GM23338 (cell line): ENCODE measurements at regions not wholly inside any gene's neighbourhood (a gene's known extent, or its start where the extent isn't known, plus 50 kb on each side); places are given as distances from the start of the nearest gene placed in this dataset.

ENCODE experiments used
- CREB1 ChIP-seq: fragments of 250-450 bp; sonication (Bioruptor Pico); IDR thresholded peaks from 2 replicates; pipeline ENCODE4 v1.5.0; 2020; ENCODE audit warnings: low read depth, mild to moderate bottlenecking, moderate library complexity
- EZH2 ChIP-seq: fragments of 200-600 bp; sonication (generic); IDR thresholded peaks from one replicate; pipeline ENCODE4 v1.8.0; 2017; ENCODE audit warnings: antibody characterized with exemption, mild to moderate bottlenecking, low read depth; ENCODE audit not compliant: unreplicated experiment
- EZH2phosphoT487 ChIP-seq: fragments of 200-600 bp; sonication (generic); IDR thresholded peaks from one replicate; pipeline ENCODE4 v1.8.1; 2018; ENCODE audit warnings: antibody characterized with exemption; ENCODE audit not compliant: unreplicated experiment
- JUNB ChIP-seq: IDR thresholded peaks from one replicate; pipeline ENCODE4 v1.6.1; 2016; ENCODE audit warnings: antibody characterized with exemption; ENCODE audit not compliant: unreplicated experiment
- NANOG ChIP-seq: IDR thresholded peaks from 2 replicates; pipeline ENCODE4 v1.6.1; 2016; ENCODE audit warnings: antibody characterized with exemption, borderline replicate concordance
- POLR2AphosphoS5 ChIP-seq: IDR thresholded peaks from 2 replicates; pipeline ENCODE4 v1.6.1; 2016; ENCODE audit warnings: antibody characterized with exemption, low read depth
- STAT1 ChIP-seq: IDR thresholded peaks from one replicate; pipeline ENCODE4 v1.6.1; 2016; ENCODE audit warnings: antibody characterized with exemption; ENCODE audit not compliant: unreplicated experiment
- ZNF114 ChIP-seq: fragments of 250-450 bp; sonication (Bioruptor Pico); IDR thresholded peaks from 2 replicates; pipeline ENCODE4 v1.5.0; 2020; ENCODE audit warnings: mild to moderate bottlenecking, moderate library complexity
- ZNF331 ChIP-seq: fragments of 250-450 bp; sonication (Bioruptor Pico); IDR thresholded peaks from 2 replicates; pipeline ENCODE4 v1.5.0; 2020; ENCODE audit warnings: low read depth, mild to moderate bottlenecking, moderate library complexity
- TF ChIP-seq, protein P1 (sequence below), 2 experiments: fragments of 200-600 bp in 1 of 2; sonication (generic) in 1 of 2; conservative IDR thresholded peaks; 2 replicates each; pipeline versions ENCODE4 v1.5.1 to v1.6.1; 2016 to 2017; ENCODE audit warnings: antibody characterized with exemption in 2 of 2, low read depth in 2 of 2, mild to moderate bottlenecking in 2 of 2, moderate library complexity in 1 of 2
- TF ChIP-seq, protein P2 (sequence below): IDR thresholded peaks from one replicate; pipeline ENCODE4 v1.6.1; 2018; ENCODE audit warnings: antibody characterized with exemption; ENCODE audit not compliant: unreplicated experiment
- TF ChIP-seq, protein P3 (sequence below): IDR thresholded peaks from 2 replicates; pipeline ENCODE4 v1.6.1; 2016; ENCODE audit warnings: antibody characterized with exemption
- TF ChIP-seq, protein P4 (sequence below): fragments of 250-450 bp; sonication (Bioruptor Pico); IDR thresholded peaks from 2 replicates; pipeline ENCODE4 v1.5.0; 2020; ENCODE audit warnings: mild to moderate bottlenecking, moderate library complexity

DNA sequence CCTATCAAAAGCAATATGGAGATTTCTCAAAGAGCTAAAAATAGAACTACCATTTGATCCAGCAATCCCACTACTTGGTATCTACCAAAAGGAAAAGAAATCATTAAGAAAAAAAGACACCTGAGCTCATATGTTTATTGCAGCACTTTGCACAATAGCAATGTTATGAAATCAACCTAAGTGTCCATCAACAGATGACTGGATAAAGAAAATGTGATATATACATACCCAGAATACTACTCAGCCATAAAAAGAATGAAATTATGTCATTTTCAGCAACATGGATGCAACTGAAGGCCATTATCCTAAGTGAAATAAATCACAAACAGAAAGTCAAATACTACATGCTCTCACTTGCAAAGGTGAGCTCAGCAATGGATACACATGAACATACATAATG lies 1565.5 kb upstream of the RAG2 start:
- TF ChIP-seq, protein P1, sequence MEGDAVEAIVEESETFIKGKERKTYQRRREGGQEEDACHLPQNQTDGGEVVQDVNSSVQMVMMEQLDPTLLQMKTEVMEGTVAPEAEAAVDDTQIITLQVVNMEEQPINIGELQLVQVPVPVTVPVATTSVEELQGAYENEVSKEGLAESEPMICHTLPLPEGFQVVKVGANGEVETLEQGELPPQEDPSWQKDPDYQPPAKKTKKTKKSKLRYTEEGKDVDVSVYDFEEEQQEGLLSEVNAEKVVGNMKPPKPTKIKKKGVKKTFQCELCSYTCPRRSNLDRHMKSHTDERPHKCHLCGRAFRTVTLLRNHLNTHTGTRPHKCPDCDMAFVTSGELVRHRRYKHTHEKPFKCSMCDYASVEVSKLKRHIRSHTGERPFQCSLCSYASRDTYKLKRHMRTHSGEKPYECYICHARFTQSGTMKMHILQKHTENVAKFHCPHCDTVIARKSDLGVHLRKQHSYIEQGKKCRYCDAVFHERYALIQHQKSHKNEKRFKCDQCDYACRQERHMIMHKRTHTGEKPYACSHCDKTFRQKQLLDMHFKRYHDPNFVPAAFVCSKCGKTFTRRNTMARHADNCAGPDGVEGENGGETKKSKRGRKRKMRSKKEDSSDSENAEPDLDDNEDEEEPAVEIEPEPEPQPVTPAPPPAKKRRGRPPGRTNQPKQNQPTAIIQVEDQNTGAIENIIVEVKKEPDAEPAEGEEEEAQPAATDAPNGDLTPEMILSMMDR (conservative IDR thresholded peaks at IDR 0.05; ENCODE audit: low read depth in 2 of 2), result no peak
- TF ChIP-seq POLR2AphosphoS5 (no peak), EZH2 (no peak), NANOG (no peak), EZH2phosphoT487 (no peak), CREB1 (no peak), JUNB (no peak), ZNF331 (CRISPR knock-in tag) (no peak), ZNF114 (CRISPR knock-in tag) (no peak), STAT1 (no peak)
- TF ChIP-seq, protein P2, sequence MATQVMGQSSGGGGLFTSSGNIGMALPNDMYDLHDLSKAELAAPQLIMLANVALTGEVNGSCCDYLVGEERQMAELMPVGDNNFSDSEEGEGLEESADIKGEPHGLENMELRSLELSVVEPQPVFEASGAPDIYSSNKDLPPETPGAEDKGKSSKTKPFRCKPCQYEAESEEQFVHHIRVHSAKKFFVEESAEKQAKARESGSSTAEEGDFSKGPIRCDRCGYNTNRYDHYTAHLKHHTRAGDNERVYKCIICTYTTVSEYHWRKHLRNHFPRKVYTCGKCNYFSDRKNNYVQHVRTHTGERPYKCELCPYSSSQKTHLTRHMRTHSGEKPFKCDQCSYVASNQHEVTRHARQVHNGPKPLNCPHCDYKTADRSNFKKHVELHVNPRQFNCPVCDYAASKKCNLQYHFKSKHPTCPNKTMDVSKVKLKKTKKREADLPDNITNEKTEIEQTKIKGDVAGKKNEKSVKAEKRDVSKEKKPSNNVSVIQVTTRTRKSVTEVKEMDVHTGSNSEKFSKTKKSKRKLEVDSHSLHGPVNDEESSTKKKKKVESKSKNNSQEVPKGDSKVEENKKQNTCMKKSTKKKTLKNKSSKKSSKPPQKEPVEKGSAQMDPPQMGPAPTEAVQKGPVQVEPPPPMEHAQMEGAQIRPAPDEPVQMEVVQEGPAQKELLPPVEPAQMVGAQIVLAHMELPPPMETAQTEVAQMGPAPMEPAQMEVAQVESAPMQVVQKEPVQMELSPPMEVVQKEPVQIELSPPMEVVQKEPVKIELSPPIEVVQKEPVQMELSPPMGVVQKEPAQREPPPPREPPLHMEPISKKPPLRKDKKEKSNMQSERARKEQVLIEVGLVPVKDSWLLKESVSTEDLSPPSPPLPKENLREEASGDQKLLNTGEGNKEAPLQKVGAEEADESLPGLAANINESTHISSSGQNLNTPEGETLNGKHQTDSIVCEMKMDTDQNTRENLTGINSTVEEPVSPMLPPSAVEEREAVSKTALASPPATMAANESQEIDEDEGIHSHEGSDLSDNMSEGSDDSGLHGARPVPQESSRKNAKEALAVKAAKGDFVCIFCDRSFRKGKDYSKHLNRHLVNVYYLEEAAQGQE, result no peak
- TF ChIP-seq, protein P3, sequence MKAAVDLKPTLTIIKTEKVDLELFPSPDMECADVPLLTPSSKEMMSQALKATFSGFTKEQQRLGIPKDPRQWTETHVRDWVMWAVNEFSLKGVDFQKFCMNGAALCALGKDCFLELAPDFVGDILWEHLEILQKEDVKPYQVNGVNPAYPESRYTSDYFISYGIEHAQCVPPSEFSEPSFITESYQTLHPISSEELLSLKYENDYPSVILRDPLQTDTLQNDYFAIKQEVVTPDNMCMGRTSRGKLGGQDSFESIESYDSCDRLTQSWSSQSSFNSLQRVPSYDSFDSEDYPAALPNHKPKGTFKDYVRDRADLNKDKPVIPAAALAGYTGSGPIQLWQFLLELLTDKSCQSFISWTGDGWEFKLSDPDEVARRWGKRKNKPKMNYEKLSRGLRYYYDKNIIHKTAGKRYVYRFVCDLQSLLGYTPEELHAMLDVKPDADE, result no peak
- TF ChIP-seq, protein P4, sequence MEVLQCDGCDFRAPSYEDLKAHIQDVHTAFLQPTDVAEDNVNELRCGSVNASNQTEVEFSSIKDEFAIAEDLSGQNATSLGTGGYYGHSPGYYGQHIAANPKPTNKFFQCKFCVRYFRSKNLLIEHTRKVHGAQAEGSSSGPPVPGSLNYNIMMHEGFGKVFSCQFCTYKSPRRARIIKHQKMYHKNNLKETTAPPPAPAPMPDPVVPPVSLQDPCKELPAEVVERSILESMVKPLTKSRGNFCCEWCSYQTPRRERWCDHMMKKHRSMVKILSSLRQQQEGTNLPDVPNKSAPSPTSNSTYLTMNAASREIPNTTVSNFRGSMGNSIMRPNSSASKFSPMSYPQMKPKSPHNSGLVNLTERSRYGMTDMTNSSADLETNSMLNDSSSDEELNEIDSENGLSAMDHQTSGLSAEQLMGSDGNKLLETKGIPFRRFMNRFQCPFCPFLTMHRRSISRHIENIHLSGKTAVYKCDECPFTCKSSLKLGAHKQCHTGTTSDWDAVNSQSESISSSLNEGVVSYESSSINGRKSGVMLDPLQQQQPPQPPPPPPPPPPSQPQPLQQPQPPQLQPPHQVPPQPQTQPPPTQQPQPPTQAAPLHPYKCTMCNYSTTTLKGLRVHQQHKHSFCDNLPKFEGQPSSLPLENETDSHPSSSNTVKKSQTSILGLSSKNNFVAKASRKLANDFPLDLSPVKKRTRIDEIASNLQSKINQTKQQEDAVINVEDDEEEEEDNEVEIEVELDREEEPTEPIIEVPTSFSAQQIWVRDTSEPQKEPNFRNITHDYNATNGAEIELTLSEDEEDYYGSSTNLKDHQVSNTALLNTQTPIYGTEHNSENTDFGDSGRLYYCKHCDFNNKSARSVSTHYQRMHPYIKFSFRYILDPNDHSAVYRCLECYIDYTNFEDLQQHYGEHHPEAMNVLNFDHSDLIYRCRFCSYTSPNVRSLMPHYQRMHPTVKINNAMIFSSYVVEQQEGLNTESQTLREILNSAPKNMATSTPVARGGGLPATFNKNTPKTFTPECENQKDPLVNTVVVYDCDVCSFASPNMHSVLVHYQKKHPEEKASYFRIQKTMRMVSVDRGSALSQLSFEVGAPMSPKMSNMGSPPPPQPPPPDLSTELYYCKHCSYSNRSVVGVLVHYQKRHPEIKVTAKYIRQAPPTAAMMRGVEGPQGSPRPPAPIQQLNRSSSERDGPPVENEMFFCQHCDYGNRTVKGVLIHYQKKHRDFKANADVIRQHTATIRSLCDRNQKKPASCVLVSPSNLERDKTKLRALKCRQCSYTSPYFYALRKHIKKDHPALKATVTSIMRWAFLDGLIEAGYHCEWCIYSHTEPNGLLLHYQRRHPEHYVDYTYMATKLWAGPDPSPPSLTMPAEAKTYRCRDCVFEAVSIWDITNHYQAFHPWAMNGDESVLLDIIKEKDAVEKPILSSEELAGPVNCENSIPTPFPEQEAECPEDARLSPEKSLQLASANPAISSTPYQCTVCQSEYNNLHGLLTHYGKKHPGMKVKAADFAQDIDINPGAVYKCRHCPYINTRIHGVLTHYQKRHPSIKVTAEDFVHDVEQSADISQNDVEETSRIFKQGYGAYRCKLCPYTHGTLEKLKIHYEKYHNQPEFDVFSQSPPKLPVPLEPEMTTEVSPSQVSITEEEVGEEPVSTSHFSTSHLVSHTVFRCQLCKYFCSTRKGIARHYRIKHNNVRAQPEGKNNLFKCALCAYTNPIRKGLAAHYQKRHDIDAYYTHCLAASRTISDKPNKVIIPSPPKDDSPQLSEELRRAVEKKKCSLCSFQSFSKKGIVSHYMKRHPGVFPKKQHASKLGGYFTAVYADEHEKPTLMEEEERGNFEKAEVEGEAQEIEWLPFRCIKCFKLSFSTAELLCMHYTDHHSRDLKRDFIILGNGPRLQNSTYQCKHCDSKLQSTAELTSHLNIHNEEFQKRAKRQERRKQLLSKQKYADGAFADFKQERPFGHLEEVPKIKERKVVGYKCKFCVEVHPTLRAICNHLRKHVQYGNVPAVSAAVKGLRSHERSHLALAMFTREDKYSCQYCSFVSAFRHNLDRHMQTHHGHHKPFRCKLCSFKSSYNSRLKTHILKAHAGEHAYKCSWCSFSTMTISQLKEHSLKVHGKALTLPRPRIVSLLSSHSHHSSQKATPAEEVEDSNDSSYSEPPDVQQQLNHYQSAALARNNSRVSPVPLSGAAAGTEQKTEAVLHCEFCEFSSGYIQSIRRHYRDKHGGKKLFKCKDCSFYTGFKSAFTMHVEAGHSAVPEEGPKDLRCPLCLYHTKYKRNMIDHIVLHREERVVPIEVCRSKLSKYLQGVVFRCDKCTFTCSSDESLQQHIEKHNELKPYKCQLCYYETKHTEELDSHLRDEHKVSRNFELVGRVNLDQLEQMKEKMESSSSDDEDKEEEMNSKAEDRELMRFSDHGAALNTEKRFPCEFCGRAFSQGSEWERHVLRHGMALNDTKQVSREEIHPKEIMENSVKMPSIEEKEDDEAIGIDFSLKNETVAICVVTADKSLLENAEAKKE (CRISPR knock-in tag), result no peak
